ENCODE measurements at regions not wholly inside any gene's neighbourhood (a gene's known extent, or its start where the extent isn't known, plus 50 kb on each side); places are given as distances from the start of the nearest gene placed in this dataset.

- Histone ChIP-seq H3K36me3 (no peaks in the 10 kb centered on the region), H3K9me3 (no peaks in the 10 kb centered on the region), H3K27me3 (peaks cover 0 to 23% of the 10 kb centered on the region in 2 donors), H3K27ac (peak overlapping the region; percentile 57 to 69), H3K4me1 (peaks cover 0 to 22% (median 14%) of the 10 kb centered on the region in 4 donors), H3K4me3 (peak overlapping the region; percentile 6 to 29)
- intact Hi-C loops (cut with DNase I; ENCODE audit: low total_unique reads), result loop anchor here (5.0 kb wide), 1 partner anchor 169 kb away; the partner anchor contains the start of gene FOXF1
- no peak for TF ChIP-seq CTCF (IDR thresholded peaks at IDR 0.05)
- peak; percentile 65 to 89 for DNase-seq
Measured at GRCh38 chr16:86343027-86343795, 167.1 kb upstream of the FOXF1 start.

- Histone ChIP-seq H3K9me3 (no peaks in the 10 kb centered on the region), H3K4me3 (peak overlapping the region; percentile 6 to 29), H3K4me1 (peaks cover 0 to 22% (median 14%) of the 10 kb centered on the region in 4 donors), H3K27me3 (peaks cover 0 to 31% of the 10 kb centered on the region in 2 donors), H3K36me3 (no peaks in the 10 kb centered on the region), H3K27ac (peak overlapping the region; percentile 54 to 57)
- intact Hi-C loops (cut with DNase I; ENCODE audit: low total_unique reads), result loop anchor here (5.0 kb wide), 1 partner anchor 168 kb away; the partner anchor contains the start of gene FOXF1
- TF ChIP-seq CTCF (IDR thresholded peaks at IDR 0.05), result no peak
- no peak for DNase-seq
Measured at GRCh38 chr16:86343796-86344585, 166.3 kb upstream of the FOXF1 start.

GRCh38 chr16:86344586-86344871 is 165.8 kb upstream of the FOXF1 start:
- H3K4me3 ChIP-seq, result no peak overlapping the region
- H3K4me1 ChIP-seq, result peaks cover 0 to 22% (median 14%) of the 10 kb centered on the region in 4 donors
- H3K27me3 ChIP-seq, result peaks cover 0 to 36% of the 10 kb centered on the region in 2 donors
- intact Hi-C loops (cut with DNase I; ENCODE audit: low total_unique reads), result loop anchor here (5.0 kb wide), 1 partner anchor 168 kb away; the partner anchor contains the start of gene FOXF1
- H3K9me3 ChIP-seq, result no peaks in the 10 kb centered on the region
- TF ChIP-seq CTCF (IDR thresholded peaks at IDR 0.05), result no peak
- no peak for DNase-seq
- no peaks in the 10 kb centered on the region for H3K36me3 ChIP-seq
- peak overlapping the region in 1 of 2 donors; percentile 57 for H3K27ac ChIP-seq

DNA sequence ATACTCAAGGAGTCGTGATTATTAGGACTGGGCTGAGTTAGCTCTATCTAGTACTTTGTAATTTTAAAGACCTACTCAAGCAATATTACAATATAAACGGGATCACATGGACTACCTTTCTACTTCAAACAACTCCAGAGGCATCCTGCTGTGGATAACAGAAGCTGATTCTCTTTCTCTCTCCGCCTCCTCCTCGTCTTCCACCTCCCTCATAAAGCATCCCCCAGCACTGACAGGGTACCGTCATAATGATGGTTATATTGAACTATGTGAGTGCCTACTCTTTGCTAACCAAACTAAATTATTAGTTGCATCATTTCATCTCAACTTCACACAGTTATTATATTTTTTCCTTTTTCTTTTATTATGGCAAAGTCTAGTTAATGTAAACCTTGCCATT is 165.4 kb upstream of the FOXF1 start:
- no peak for DNase-seq
- no peaks in the 10 kb centered on the region for H3K9me3 ChIP-seq
- no peak overlapping the region for H3K4me3 ChIP-seq
- H3K27ac ChIP-seq, result no peak overlapping the region
- H3K27me3 ChIP-seq, result peaks cover 0 to 37% of the 10 kb centered on the region in 2 donors
- no peaks in the 10 kb centered on the region for H3K36me3 ChIP-seq
- peaks cover 0 to 22% (median 14%) of the 10 kb centered on the region in 4 donors for H3K4me1 ChIP-seq
- intact Hi-C loops (cut with DNase I; ENCODE audit: low total_unique reads), result loop anchor here (5.0 kb wide), 1 partner anchor 167 kb away; the partner anchor contains the start of gene FOXF1
- no peak for TF ChIP-seq CTCF (IDR thresholded peaks at IDR 0.05)

GRCh38 chr16:86345516-86345915 is 164.8 kb upstream of the FOXF1 start:
- Histone ChIP-seq H3K27ac (no peak overlapping the region), H3K4me3 (no peak overlapping the region), H3K9me3 (no peaks in the 10 kb centered on the region), H3K36me3 (no peaks in the 10 kb centered on the region), H3K4me1 (peaks cover 0 to 22% (median 14%) of the 10 kb centered on the region in 4 donors), H3K27me3 (peaks cover 0 to 37% of the 10 kb centered on the region in 2 donors)
- no peak for DNase-seq
- no peak for TF ChIP-seq CTCF (IDR thresholded peaks at IDR 0.05)
- intact Hi-C loops (cut with DNase I; ENCODE audit: low total_unique reads), result no loop called here
